Liver (tissue), 8 donors: ENCODE measurements at regions not wholly inside any gene's neighbourhood (a gene's known extent, or its start where the extent isn't known, plus 50 kb on each side); places are given as distances from the start of the nearest gene placed in this dataset.

Experiments used
- DNase-seq: peaks from one replicate; pipeline ENCODE4 v3.0.0-alpha.2; 2017; ENCODE audit warnings: low spot score
- H3K27ac ChIP-seq, 2 donors: one replicate each; pipeline ENCODE4 v1.7.0; 2013; ENCODE audit warnings: inconsistent platforms in 2 of 2, low read length in 2 of 2, control low read depth in 1 of 2, low read depth in 1 of 2, mild to moderate bottlenecking in 1 of 2
- H3K27me3 ChIP-seq, 4 donors: one replicate each; pipeline versions ENCODE4 v1.6.1 to v1.7.0; 2013; ENCODE audit warnings: low read length in 3 of 4, inconsistent platforms in 1 of 4, mild to moderate bottlenecking in 1 of 4, moderate library complexity in 1 of 4; ENCODE audit not compliant: control insufficient read depth in 4 of 4, insufficient read depth in 4 of 4
- H3K36me3 ChIP-seq, 4 donors: one replicate each; pipeline versions ENCODE4 v1.6.1 to v1.7.0; 2013; ENCODE audit warnings: low read length in 3 of 4, mild to moderate bottlenecking in 3 of 4, low read depth in 1 of 4, moderate library complexity in 1 of 4; ENCODE audit not compliant: control insufficient read depth in 4 of 4, insufficient read depth in 3 of 4
- H3K4me1 ChIP-seq, 4 donors: one replicate each; pipeline versions ENCODE4 v1.6.1 to v1.7.0; 2013; ENCODE audit warnings: low read length in 3 of 4, mild to moderate bottlenecking in 3 of 4, moderate library complexity in 1 of 4; ENCODE audit not compliant: control insufficient read depth in 4 of 4, insufficient read depth in 4 of 4
- H3K4me3 ChIP-seq, 3 donors: one replicate each; pipeline versions ENCODE4 v1.6.1 to v1.7.0; 2013; ENCODE audit warnings: low read length in 3 of 3, control low read depth in 1 of 3, low read depth in 1 of 3, mild to moderate bottlenecking in 1 of 3
- H3K9ac ChIP-seq, 2 donors: one replicate each; pipeline ENCODE4 v1.7.0; 2013; ENCODE audit warnings: low read length in 2 of 2, mild to moderate bottlenecking in 2 of 2, moderate library complexity in 2 of 2, control low read depth in 1 of 2, low read depth in 1 of 2
- H3K9me3 ChIP-seq, 4 donors: one replicate each; pipeline versions ENCODE4 v1.6.1 to v1.7.0; 2013; ENCODE audit warnings: low read length in 3 of 4; ENCODE audit not compliant: control insufficient read depth in 4 of 4
- FOXA1 ChIP-seq: IDR thresholded peaks from 2 replicates; pipeline ENCODE4 v1.6.1; 2016; ENCODE audit warnings: antibody characterized with exemption
- GABPA ChIP-seq, 2 donors: IDR thresholded peaks in 1 of 2; conservative IDR thresholded peaks in 1 of 2; 2 replicates each; pipeline ENCODE4 v1.6.1; 2016; ENCODE audit warnings: antibody characterized with exemption in 2 of 2, mild to moderate bottlenecking in 1 of 2, moderate library complexity in 1 of 2
- HNF4A ChIP-seq, 2 donors: conservative IDR thresholded peaks; 2 replicates each; pipeline ENCODE4 v1.6.1; 2016; ENCODE audit warnings: antibody characterized with exemption in 2 of 2, mild to moderate bottlenecking in 2 of 2
- NR2F2 ChIP-seq: IDR thresholded peaks from 2 replicates; pipeline ENCODE4 v1.6.1; 2016; ENCODE audit warnings: antibody characterized with exemption
- RAD21 ChIP-seq, 2 donors: IDR thresholded peaks; 2 replicates each; pipeline ENCODE4 v1.6.1; 2016; ENCODE audit warnings: antibody characterized with exemption in 2 of 2, mild to moderate bottlenecking in 2 of 2
- RXRA ChIP-seq, 2 donors: IDR thresholded peaks; 2 replicates each; pipeline ENCODE4 v1.6.1; 2017 to 2018; ENCODE audit warnings: antibody characterized with exemption in 2 of 2, mild to moderate bottlenecking in 1 of 2
- SP1 ChIP-seq: IDR thresholded peaks from 2 replicates; pipeline ENCODE4 v1.6.1; 2018; ENCODE audit warnings: antibody characterized with exemption, mild to moderate bottlenecking
- TAF1 ChIP-seq: conservative IDR thresholded peaks from 2 replicates; pipeline ENCODE4 v1.6.1; 2016; ENCODE audit warnings: antibody characterized with exemption, mild to moderate bottlenecking
- WGBS: extraction: QIAGEN DNeasy Blood & Tissue Kit; methylation state at CpG from one replicate; pipeline ENCODE4 v1.1.7; 2013; 5-methylcytosine and 5-hydroxymethylcytosine counted together
- TF ChIP-seq, protein P1 (sequence below): fragments of 150-350 bp; IDR thresholded peaks from 2 replicates; pipeline ENCODE4 v1.5.1; 2017; ENCODE audit warnings: improper control_type of control experiment, low read depth, low read length; ENCODE audit not compliant: missing input control
- TF ChIP-seq, protein P2 (sequence below): IDR thresholded peaks from 2 replicates; pipeline ENCODE4 v1.6.1; 2016; ENCODE audit warnings: antibody characterized with exemption
- TF ChIP-seq, protein P3 (sequence below): IDR thresholded peaks from 2 replicates; pipeline ENCODE4 v1.6.1; 2016; ENCODE audit warnings: antibody characterized with exemption, mild to moderate bottlenecking
- donor health status: healthy.
- donor health status: healthy.
- donor health status: healthy.
- donor health status: healthy.
- donor health status: healthy.

DNA sequence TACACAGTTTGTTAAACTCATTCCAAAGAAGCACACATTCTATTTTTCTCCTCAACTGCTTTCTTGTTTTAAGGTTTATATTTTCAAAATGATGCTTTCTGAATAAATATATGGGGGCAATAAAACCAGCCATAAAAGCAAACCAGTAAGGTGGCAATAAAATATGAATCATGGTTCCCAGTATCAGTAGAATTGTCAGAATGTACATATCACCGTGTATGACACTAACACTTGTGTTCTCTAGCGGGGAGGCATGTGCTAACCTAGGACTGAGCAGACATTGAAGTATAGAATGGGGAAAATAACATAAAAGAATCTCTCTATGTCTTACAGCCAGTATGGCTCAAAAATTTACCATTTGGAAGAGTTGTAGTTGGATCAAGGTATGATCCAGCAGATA is 329.9 kb upstream of the ISL1 start (continued):
- TF ChIP-seq RAD21 (IDR thresholded peaks at IDR 0.05) (no peak), HNF4A (conservative IDR thresholded peaks at IDR 0.05) (no peak), FOXA1 (no peak), GABPA (IDR thresholded peaks at IDR 0.05 in 1 of 2, conservative IDR thresholded peaks at IDR 0.05 in 1 of 2) (no peak), NR2F2 (no peak)
- TF ChIP-seq, protein P1, sequence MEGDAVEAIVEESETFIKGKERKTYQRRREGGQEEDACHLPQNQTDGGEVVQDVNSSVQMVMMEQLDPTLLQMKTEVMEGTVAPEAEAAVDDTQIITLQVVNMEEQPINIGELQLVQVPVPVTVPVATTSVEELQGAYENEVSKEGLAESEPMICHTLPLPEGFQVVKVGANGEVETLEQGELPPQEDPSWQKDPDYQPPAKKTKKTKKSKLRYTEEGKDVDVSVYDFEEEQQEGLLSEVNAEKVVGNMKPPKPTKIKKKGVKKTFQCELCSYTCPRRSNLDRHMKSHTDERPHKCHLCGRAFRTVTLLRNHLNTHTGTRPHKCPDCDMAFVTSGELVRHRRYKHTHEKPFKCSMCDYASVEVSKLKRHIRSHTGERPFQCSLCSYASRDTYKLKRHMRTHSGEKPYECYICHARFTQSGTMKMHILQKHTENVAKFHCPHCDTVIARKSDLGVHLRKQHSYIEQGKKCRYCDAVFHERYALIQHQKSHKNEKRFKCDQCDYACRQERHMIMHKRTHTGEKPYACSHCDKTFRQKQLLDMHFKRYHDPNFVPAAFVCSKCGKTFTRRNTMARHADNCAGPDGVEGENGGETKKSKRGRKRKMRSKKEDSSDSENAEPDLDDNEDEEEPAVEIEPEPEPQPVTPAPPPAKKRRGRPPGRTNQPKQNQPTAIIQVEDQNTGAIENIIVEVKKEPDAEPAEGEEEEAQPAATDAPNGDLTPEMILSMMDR: no peak

DNA sequence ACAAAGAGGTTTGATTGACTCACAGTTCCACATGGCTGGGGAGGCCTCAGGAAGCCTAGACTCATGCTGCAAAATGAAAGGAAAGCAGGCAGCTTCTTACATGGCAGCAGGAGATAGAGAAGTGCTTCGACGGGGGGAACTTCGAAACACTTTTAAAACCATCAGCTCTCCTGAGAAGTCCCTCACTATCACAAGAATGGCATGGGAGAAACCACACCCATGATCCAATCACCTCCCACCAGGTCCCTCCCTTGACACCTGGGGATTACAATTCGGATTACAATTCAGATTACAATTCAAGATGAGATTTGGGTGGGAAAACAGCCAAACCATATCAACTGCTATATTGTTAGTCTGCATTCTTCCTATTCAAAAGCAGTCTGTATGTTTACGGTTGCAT is 322.3 kb upstream of the ISL1 start:
- WGBS: 66% methylated on average over 5 of the region's 5 CpGs
- Histone ChIP-seq H3K9me3 (peaks cover 0 to 9% (median under 1%) of the 10 kb centered on the region in 4 donors), H3K27ac (no peak overlapping the region), H3K4me1 (no peaks in the 10 kb centered on the region), H3K4me3 (no peak overlapping the region), H3K36me3 (no peaks in the 10 kb centered on the region), H3K27me3 (no peaks in the 10 kb centered on the region), H3K9ac (no peak overlapping the region)
- no peak for DNase-seq
- TF ChIP-seq TAF1: no peak

DNA sequence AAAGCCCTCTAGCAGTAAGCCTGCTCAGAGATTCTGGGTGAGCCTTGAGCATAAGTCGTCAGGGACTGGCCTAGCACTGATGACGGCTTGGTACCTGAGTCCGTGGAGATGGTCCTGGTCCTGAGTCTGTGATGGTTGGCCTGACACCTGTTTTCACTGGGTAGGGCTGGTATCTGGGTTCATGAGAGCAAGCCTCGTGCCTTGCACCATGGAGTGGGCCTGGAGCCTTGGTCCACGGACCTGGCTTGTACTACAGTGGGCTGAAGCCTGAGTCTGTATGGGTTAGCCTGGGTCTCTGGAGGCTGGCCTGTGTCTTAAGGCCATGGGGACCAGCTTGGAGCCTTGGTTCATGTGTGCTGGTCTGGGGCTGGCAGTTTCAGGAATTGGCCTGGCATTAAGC is 310.3 kb upstream of the ISL1 start:
- TF ChIP-seq, protein P2, sequence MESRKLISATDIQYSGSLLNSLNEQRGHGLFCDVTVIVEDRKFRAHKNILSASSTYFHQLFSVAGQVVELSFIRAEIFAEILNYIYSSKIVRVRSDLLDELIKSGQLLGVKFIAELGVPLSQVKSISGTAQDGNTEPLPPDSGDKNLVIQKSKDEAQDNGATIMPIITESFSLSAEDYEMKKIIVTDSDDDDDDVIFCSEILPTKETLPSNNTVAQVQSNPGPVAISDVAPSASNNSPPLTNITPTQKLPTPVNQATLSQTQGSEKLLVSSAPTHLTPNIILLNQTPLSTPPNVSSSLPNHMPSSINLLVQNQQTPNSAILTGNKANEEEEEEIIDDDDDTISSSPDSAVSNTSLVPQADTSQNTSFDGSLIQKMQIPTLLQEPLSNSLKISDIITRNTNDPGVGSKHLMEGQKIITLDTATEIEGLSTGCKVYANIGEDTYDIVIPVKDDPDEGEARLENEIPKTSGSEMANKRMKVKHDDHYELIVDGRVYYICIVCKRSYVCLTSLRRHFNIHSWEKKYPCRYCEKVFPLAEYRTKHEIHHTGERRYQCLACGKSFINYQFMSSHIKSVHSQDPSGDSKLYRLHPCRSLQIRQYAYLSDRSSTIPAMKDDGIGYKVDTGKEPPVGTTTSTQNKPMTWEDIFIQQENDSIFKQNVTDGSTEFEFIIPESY: no peak
- TF ChIP-seq GABPA (IDR thresholded peaks at IDR 0.05 in 1 of 2, conservative IDR thresholded peaks at IDR 0.05 in 1 of 2) (no peak), RXRA (IDR thresholded peaks at IDR 0.05) (no peak), SP1 (no peak)
- TF ChIP-seq, protein P3, sequence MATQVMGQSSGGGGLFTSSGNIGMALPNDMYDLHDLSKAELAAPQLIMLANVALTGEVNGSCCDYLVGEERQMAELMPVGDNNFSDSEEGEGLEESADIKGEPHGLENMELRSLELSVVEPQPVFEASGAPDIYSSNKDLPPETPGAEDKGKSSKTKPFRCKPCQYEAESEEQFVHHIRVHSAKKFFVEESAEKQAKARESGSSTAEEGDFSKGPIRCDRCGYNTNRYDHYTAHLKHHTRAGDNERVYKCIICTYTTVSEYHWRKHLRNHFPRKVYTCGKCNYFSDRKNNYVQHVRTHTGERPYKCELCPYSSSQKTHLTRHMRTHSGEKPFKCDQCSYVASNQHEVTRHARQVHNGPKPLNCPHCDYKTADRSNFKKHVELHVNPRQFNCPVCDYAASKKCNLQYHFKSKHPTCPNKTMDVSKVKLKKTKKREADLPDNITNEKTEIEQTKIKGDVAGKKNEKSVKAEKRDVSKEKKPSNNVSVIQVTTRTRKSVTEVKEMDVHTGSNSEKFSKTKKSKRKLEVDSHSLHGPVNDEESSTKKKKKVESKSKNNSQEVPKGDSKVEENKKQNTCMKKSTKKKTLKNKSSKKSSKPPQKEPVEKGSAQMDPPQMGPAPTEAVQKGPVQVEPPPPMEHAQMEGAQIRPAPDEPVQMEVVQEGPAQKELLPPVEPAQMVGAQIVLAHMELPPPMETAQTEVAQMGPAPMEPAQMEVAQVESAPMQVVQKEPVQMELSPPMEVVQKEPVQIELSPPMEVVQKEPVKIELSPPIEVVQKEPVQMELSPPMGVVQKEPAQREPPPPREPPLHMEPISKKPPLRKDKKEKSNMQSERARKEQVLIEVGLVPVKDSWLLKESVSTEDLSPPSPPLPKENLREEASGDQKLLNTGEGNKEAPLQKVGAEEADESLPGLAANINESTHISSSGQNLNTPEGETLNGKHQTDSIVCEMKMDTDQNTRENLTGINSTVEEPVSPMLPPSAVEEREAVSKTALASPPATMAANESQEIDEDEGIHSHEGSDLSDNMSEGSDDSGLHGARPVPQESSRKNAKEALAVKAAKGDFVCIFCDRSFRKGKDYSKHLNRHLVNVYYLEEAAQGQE: no peak
- Histone ChIP-seq H3K4me3 (no peak overlapping the region), H3K4me1 (no peaks in the 10 kb centered on the region), H3K36me3 (no peaks in the 10 kb centered on the region), H3K9me3 (peaks cover 0 to 10% (median 3%) of the 10 kb centered on the region in 4 donors), H3K27me3 (no peaks in the 10 kb centered on the region), H3K9ac (no peak overlapping the region), H3K27ac (no peak overlapping the region)
- 82% methylated on average over 5 of the region's 5 CpGs for WGBS
- DNase-seq: no peak
